ENCODE measurements at regions not wholly inside any gene's neighbourhood (a gene's known extent, or its start where the extent isn't known, plus 50 kb on each side); places are given as distances from the start of the nearest gene placed in this dataset.
"Not testable (repeated sequence)": the region's sequence is repeated elsewhere in the genome, so short reads cannot be mapped to it uniquely, and the experiment has no call there.

- not testable (repeated sequence) for DNase-seq (ENCODE audit: low spot score); FAIRE-seq
Measured at GRCh38 chr16:51230035-51230434, 79.0 kb upstream of the SALL1 start.

DNA sequence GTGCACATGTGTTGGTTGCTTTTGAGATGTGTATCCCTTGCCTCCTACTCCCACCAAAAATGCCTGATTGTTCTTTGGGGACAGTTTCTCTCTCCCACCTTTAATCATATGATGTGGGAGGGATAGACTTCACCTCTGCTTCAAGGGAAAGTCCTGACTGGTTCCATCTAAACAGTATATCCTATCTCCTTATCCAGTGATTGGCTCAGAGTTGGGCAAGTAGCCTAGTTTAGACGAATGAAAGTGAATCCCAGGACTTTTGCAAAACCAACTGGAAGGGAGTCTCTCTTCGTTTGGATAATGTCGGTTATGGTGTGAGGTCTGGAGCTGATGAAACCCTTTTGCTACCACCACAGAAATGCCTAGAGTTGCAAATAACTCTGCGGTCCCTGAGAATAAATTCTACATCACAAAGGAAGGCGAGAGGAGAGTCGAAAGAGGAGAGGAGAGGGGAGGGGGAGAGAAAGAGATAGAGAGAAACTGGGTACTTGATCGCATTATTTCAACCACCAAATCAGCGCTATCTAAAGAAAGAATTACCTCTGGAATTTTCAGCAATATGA is 77.1 kb upstream of the SALL1 start:
- DNase-seq (ENCODE audit: low spot score) (no peak), FAIRE-seq (no peak)

DNA sequence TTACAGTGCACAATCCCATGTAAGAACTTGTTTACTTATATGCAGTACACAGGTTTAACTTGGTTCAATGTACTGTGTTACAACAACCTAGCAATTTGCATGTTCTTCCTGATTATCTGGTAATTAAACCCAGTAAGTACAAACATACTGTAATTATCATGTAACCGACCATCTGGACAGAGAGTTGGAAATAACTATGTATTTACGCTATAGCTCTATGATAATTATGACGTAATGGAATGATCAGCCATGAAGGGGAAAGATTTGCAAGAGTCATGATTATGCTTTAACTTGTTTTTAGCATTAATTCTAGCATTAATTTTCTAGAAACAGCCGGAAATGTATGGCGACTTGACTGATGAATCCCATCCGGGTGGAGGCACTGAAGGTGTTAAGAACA is 74.8 kb upstream of the SALL1 start:
- DNase-seq (ENCODE audit: low spot score) (no peak), FAIRE-seq (no peak)

DNA sequence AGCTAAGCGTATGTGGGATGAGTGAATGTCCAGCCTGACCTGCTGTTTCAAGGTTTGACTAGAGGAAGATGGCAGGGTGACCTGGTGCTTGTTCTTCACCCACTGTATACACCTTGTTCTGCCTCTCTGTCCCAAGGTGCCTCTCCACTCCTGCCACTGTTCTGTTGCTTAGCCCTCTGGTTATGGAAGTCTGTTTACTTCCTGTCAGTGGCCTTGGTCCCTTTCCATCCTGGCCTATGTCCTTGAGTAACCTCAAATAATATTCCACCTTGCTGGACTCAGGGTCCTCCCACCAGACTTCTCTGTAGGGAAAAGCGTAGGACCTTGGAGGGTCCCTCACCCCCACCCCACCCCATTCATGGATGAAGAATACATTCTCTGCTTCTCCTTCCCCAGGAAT is 73.2 kb upstream of the SALL1 start:
- DNase-seq (ENCODE audit: low spot score) = no peak
- FAIRE-seq = no peak

GRCh38 chr16:51222016-51222415 is 70.9 kb upstream of the SALL1 start:
- no peak for FAIRE-seq
- no peak for DNase-seq (ENCODE audit: low spot score)

DNA sequence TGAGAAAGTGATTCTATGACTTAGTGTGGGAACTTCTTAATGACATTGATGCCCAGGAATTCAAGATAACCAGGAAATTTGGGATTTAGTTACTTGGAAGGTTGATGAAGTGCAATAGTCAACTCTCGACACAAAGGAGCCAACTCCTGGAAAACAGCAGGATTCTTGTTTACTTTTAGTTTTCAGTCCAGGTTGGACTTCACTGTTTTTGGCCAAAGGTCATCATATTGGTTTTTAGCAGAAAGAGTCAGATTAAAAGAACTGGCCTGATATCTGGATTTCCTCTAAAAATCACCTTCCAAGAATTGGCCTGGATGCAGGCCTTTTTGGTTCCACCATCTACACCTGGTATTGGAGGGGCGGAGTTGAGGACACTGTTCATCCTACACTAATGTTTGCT is 60.1 kb upstream of the SALL1 start:
- DNase-seq (ENCODE audit: low spot score) (no peak), FAIRE-seq (no peak)

DNA sequence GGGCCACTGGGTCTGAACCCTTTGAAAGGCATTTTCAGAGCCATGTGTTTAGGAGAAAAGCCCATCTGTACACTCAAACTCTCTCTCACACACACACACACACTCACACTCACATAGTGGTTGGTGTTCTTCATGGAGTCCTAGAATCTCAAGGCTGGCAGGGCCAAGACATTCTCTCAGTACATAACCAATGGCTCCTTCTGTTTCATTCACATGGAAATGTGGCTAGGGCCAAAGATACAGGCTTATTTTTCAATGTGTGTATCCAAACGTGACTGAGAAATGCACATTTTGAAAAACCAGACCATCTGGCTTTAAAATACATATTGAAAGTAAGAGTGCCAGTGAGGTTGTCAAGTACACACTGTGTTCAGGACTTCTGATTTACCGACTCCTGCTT is 59.0 kb upstream of the SALL1 start:
- DNase-seq (ENCODE audit: low spot score) (no peak), FAIRE-seq (no peak)

DNA sequence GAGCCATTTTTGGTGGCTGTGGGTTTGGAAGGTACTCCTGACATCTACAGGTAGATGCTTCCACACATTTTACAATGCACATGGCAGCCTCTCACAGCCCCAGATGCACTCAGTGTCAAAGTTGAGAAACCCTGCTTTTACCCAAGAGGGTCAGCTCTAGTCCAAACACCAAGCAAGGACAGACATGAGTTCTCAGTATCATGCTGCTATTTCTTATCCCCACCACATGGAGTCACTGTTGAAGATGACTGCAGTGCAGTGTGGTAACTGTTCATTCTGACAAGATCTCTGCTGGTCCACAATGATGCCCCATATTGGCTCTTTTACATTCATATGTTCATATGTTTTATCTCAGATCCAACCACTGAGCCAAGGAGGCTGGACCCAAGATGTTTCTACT is 50.5 kb upstream of the SALL1 start:
- no peak for DNase-seq (ENCODE audit: low spot score)

More for the DNA sequence above, 50.5 kb upstream of the SALL1 start:
- FAIRE-seq = no peak
